K562 (cell line): ENCODE measurements at regions not wholly inside any gene's neighbourhood (a gene's known extent, or its start where the extent isn't known, plus 50 kb on each side); places are given as distances from the start of the nearest gene placed in this dataset.

Experiments
- ARID3A ChIP-seq: IDR thresholded peaks from 2 replicates; pipeline ENCODE4 v1.6.1; 2012; ENCODE audit warnings: low read depth, low read length, improper control_type of control experiment, borderline replicate concordance
- HINFP ChIP-seq: fragments of 450-650 bp; conservative IDR thresholded peaks from 2 replicates; pipeline ENCODE4 v1.6.1; 2016; ENCODE audit warnings: missing genetic modification characterization, low read depth, mild to moderate bottlenecking, control low read depth, missing compliant biosample characterization
- ZBTB11 ChIP-seq, 3 experiments: fragments of 200-800 bp in 1 of 3; fragments of 250-450 bp in 1 of 3; fragments of 450-650 bp in 1 of 3; sonication (Bioruptor Pico) in 1 of 3; sonication (Bioruptor generic) in 1 of 3; formaldehyde crosslinking in 1 of 3; IDR thresholded peaks; 2 replicates each; pipeline versions ENCODE4 v1.6.1 to v1.8.0; 2016 to 2022; ENCODE audit warnings: mild to moderate bottlenecking in 2 of 3, missing genetic modification characterization in 2 of 3, missing compliant biosample characterization in 1 of 3, moderate library complexity in 1 of 3
- ZNF197 ChIP-seq: fragments of 200-800 bp; sonication (Bioruptor generic); IDR thresholded peaks from 2 replicates; pipeline ENCODE4 v1.6.1; 2016; ENCODE audit warnings: low read depth, missing genetic modification characterization, missing compliant biosample characterization
- ZNF318 ChIP-seq, 2 experiments: fragments of 450-650 bp; IDR thresholded peaks; 2 replicates each; pipeline ENCODE4 v1.6.1; 2016; ENCODE audit warnings: mild to moderate bottlenecking in 2 of 2, borderline replicate concordance in 1 of 2, low read depth in 1 of 2, moderate library complexity in 1 of 2

GRCh38 chr18:25465152-25465732 is 113.3 kb upstream of the ZNF521 start (continued):
- TF ChIP-seq HINFP (no peak), ZBTB11 (CRISPR knock-in tag; IDR thresholded peaks at IDR 0.05) (no peak), ZNF318 (IDR thresholded peaks at IDR 0.05; ENCODE audit: borderline replicate concordance in 1 of 2, low read depth in 1 of 2) (no peak), ARID3A (no peak), ZNF197 (CRISPR knock-in tag) (no peak)
